ENCODE measurements at regions not wholly inside any gene's neighbourhood (a gene's known extent, or its start where the extent isn't known, plus 50 kb on each side); places are given as distances from the start of the nearest gene placed in this dataset.

GRCh38 chr5:2840372-2840915, 89.0 kb upstream of the IRX2 start:
- no peaks in the 10 kb centered on the region for H3K27me3 ChIP-seq (ENCODE audit: control insufficient read depth, insufficient read depth, low read length)
- no peak for TF ChIP-seq CTCF (IDR thresholded peaks at IDR 0.05; ENCODE audit: insufficient read depth, low read depth, low read length)
- no peak overlapping the region for H3K4me3 ChIP-seq (ENCODE audit: low read depth, low read length)
- H3K36me3 ChIP-seq (ENCODE audit: control insufficient read depth, insufficient read depth, low read length): no peaks in the 10 kb centered on the region
- ChIA-PET POLR2A (no interaction called here), CTCF (no interaction called here)
- DNase-seq (ENCODE audit: low read depth): no peak

GRCh38 chr5:2836133-2836532, 84.7 kb upstream of the IRX2 start:
- Histone ChIP-seq H3K4me3 (ENCODE audit: low read depth, low read length) (no peak overlapping the region), H3K27me3 (ENCODE audit: control insufficient read depth, insufficient read depth, low read length) (no peaks in the 10 kb centered on the region), H3K36me3 (ENCODE audit: control insufficient read depth, insufficient read depth, low read length) (no peaks in the 10 kb centered on the region)
- CTCF ChIA-PET: no interaction called here
- no peak for TF ChIP-seq CTCF (IDR thresholded peaks at IDR 0.05; ENCODE audit: insufficient read depth, low read depth, low read length)
- POLR2A ChIA-PET: no interaction called here
- DNase-seq (ENCODE audit: low read depth): no peak

GRCh38 chr5:2833556-2833955, 82.1 kb upstream of the IRX2 start:
- Histone ChIP-seq H3K4me3 (ENCODE audit: low read depth, low read length) (no peak overlapping the region), H3K36me3 (ENCODE audit: control insufficient read depth, insufficient read depth, low read length) (no peaks in the 10 kb centered on the region), H3K27me3 (ENCODE audit: control insufficient read depth, insufficient read depth, low read length) (no peaks in the 10 kb centered on the region)
- no peak for TF ChIP-seq CTCF (IDR thresholded peaks at IDR 0.05; ENCODE audit: insufficient read depth, low read depth, low read length)
- ChIA-PET CTCF (no interaction called here), POLR2A (no interaction called here)
- no peak for DNase-seq (ENCODE audit: low read depth)

GRCh38 chr5:2832394-2832793, 80.9 kb upstream of the IRX2 start:
- no peak for DNase-seq (ENCODE audit: low read depth)
- TF ChIP-seq CTCF (IDR thresholded peaks at IDR 0.05; ENCODE audit: insufficient read depth, low read depth, low read length): no peak
- Histone ChIP-seq H3K27me3 (ENCODE audit: control insufficient read depth, insufficient read depth, low read length) (no peaks in the 10 kb centered on the region), H3K36me3 (ENCODE audit: control insufficient read depth, insufficient read depth, low read length) (no peaks in the 10 kb centered on the region), H3K4me3 (ENCODE audit: low read depth, low read length) (no peak overlapping the region)
- CTCF ChIA-PET: no interaction called here
- POLR2A ChIA-PET: no interaction called here

GRCh38 chr5:2829239-2829638, 77.8 kb upstream of the IRX2 start:
- ChIA-PET CTCF (no interaction called here), POLR2A (no interaction called here)
- no peak for DNase-seq (ENCODE audit: low read depth)
- TF ChIP-seq CTCF (IDR thresholded peaks at IDR 0.05; ENCODE audit: insufficient read depth, low read depth, low read length): no peak
- H3K4me3 ChIP-seq (ENCODE audit: low read depth, low read length): no peak overlapping the region
- no peaks in the 10 kb centered on the region for H3K27me3 ChIP-seq (ENCODE audit: control insufficient read depth, insufficient read depth, low read length)
- H3K36me3 ChIP-seq (ENCODE audit: control insufficient read depth, insufficient read depth, low read length): no peaks in the 10 kb centered on the region
